ENCODE measurements at regions not wholly inside any gene's neighbourhood (a gene's known extent, or its start where the extent isn't known, plus 50 kb on each side); places are given as distances from the start of the nearest gene placed in this dataset.

GRCh38 chr3:177968891-177969290 lies 567.3 kb upstream of the KCNMB2 start:
- no peak for DNase-seq (ENCODE audit: low spot score)
- TF ChIP-seq CTCF (IDR thresholded peaks at IDR 0.05; ENCODE audit: extremely low read depth, insufficient read depth, missing control alignments): no peak
- in situ Hi-C loops (cut with MboI; ENCODE audit: low pct_unique_long_range_greater_than_20kb, low sequenced_read_pairs, unreplicated experiment): no loop called here

DNA sequence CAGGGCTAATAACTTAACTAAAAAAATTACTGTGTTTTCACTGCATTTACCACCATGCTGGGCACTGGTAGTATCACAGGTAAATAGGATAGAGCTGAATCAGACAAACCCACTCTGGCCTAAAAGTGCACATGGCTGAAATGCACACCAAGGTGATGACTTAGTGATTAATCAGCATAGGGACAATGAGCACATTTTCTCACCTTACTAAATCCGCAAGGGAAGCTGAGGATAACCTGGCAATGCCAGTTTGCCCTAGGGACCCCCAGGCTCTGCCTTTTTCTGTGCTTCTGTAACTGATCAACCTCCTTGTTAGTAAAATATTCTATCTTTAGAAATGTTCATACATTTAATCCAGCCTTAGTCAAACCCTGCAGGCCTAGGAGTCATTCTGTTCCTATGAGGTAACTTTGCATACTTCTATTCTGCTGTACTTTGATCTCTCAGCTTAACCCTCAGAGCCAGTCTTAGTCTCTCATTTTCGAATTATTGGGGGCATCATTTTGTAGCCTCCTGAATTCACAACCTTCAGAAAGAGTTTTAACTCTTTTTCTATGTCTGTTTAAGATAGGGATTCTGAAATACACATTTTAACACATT lies 562.9 kb upstream of the KCNMB2 start:
- TF ChIP-seq CTCF (IDR thresholded peaks at IDR 0.05; ENCODE audit: extremely low read depth, insufficient read depth, missing control alignments): no peak
- DNase-seq (ENCODE audit: low spot score): no peak
- in situ Hi-C loops (cut with MboI; ENCODE audit: low pct_unique_long_range_greater_than_20kb, low sequenced_read_pairs, unreplicated experiment): no loop called here

- no peak for TF ChIP-seq CTCF (IDR thresholded peaks at IDR 0.05; ENCODE audit: extremely low read depth, insufficient read depth, missing control alignments)
- no peak for DNase-seq (ENCODE audit: low spot score)
- in situ Hi-C loops (cut with MboI; ENCODE audit: low pct_unique_long_range_greater_than_20kb, low sequenced_read_pairs, unreplicated experiment): no loop called here
Measured at GRCh38 chr3:177976241-177976640, 560.0 kb upstream of the KCNMB2 start.

- TF ChIP-seq CTCF (IDR thresholded peaks at IDR 0.05; ENCODE audit: extremely low read depth, insufficient read depth, missing control alignments): no peak
- in situ Hi-C loops (cut with MboI; ENCODE audit: low pct_unique_long_range_greater_than_20kb, low sequenced_read_pairs, unreplicated experiment): no loop called here
- DNase-seq (ENCODE audit: low spot score): no peak
Measured at GRCh38 chr3:177976866-177977265, 559.4 kb upstream of the KCNMB2 start.

DNA sequence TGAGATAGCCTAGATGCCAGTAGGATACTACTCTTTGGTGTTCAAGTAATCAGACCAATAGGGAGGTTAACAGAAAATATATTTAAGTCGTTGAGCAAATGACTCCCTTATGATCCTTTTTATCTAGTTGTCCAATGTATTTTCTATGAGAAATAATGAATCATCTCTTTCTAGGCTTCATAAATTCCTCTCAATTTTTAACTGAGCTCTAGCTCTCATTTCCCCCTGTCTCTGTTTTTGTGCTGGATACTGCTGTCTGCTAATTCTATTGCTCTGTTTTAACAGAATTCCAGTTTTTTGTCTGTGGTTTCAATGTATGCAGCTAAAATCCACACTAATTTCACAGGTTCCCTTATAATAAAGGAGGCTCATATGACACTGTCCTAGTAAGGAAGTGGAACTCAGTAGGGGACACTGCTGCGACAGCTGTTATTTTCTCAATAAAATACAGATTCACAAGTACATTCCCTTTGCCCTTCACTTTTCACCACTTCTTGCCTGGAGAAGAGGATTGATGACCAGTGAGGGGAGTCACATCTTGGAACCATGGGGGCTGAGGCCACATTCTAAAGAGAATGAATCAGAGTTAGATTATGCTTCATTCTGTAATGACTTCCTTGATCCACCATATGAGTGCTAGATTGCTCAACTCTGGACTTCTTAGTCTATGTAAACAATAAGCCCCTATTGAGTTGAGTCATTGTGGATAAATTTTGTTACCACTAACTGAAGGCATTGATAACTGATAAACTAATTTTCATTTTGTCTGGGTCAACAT lies 558.7 kb upstream of the KCNMB2 start:
- TF ChIP-seq CTCF (IDR thresholded peaks at IDR 0.05; ENCODE audit: extremely low read depth, insufficient read depth, missing control alignments): no peak
- in situ Hi-C loops (cut with MboI; ENCODE audit: low pct_unique_long_range_greater_than_20kb, low sequenced_read_pairs, unreplicated experiment): no loop called here
- no peak for DNase-seq (ENCODE audit: low spot score)

DNA sequence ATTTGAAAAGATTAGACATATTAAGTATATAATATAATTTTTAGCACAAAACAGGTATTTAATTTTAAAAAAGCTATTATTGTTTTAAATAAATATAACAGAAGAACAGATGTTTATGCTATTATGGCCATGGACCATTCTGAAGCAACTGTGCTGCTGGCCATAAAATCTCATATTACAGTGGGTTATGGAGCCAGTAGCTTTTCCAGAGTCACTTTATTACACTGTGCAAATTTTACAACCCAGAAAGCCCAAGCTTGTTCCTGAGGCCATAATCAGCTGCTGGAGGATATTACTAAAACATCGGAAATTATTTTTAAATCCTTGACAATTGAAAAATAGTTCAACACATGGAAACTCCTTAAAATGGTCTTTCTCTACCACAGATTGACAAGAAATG lies 557.3 kb upstream of the KCNMB2 start:
- no peak for TF ChIP-seq CTCF (IDR thresholded peaks at IDR 0.05; ENCODE audit: extremely low read depth, insufficient read depth, missing control alignments)
- DNase-seq (ENCODE audit: low spot score): no peak
- in situ Hi-C loops (cut with MboI; ENCODE audit: low pct_unique_long_range_greater_than_20kb, low sequenced_read_pairs, unreplicated experiment): no loop called here
